GM18867 (cell line): ENCODE measurements at regions not wholly inside any gene's neighbourhood (a gene's known extent, or its start where the extent isn't known, plus 50 kb on each side); places are given as distances from the start of the nearest gene placed in this dataset.

Experiments used
- ATAC-seq: cut with Tn5 transposase; IDR thresholded peaks from one replicate; pipeline ENCODE4 v1.9.1; 2021; ENCODE audit warnings: mild to moderate bottlenecking, moderate library complexity; ENCODE audit not compliant: unreplicated experiment

- ATAC-seq, result no peak
Observed at GRCh38 chr9:105860516-105860915, 166.2 kb downstream of the TMEM38B start.

- ATAC-seq, result no peak
Observed at GRCh38 chr9:105861972-105862371, 167.6 kb downstream of the TMEM38B start.

DNA sequence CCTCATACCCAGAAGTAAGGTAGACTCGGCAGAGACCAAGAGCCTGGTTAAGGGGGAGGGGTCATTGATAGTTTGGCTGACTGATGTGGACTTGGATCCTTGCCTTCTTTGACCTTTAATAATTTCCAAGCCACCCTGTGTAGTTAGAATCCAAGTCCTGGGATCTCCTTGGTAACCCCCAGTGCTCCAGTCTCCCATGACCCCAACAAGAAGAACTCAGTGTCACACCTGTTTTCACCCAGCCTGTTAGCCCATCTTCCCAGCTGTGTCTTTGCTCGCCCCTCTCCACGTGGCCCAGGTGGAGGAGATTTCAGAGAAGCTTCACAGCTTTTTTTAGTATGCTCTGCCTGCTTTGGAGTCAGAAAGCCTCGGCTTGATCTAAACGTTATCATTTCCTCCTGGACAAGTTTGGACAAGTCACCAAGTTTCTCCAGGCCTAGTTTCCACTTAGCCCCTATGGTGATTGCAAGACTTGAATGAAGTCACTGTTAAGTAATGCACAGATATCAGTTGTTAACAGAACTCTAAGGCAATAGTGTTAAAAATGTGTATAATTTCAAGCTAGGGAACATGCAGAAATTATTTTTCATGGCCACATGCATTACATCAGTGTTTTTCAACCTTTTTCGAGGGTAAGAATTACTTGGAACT, 170.0 kb downstream of the TMEM38B start:
- ATAC-seq, result no peak

GRCh38 chr9:105865285-105865684, 170.9 kb downstream of the TMEM38B start:
- no peak for ATAC-seq

GRCh38 chr9:105871540-105871939, 177.2 kb downstream of the TMEM38B start:
- no peak for ATAC-seq

- ATAC-seq, result no peak
Observed at GRCh38 chr9:105873801-105874200, 179.5 kb downstream of the TMEM38B start.

DNA sequence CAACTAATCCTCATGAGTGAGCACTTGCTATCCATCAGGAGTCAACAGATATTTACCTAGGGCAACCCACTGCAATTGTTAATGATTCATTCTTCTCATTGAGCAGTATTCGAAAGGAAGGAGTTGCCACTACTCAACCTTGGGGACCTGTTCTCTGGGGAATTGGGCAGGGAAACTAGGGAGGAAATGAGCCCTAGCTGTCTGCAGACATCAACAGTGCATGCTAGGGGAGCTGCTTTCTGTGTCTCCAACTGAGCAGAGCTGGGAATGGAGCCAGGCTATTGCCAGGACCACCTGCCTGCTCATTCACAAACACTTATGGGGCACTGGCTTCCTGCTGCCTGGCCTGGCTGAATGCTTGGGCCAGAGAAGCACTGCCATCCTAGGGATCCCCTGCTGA, 183.4 kb downstream of the TMEM38B start:
- no peak for ATAC-seq

- no peak for ATAC-seq
Observed at GRCh38 chr9:105879181-105879580, 184.8 kb downstream of the TMEM38B start.

DNA sequence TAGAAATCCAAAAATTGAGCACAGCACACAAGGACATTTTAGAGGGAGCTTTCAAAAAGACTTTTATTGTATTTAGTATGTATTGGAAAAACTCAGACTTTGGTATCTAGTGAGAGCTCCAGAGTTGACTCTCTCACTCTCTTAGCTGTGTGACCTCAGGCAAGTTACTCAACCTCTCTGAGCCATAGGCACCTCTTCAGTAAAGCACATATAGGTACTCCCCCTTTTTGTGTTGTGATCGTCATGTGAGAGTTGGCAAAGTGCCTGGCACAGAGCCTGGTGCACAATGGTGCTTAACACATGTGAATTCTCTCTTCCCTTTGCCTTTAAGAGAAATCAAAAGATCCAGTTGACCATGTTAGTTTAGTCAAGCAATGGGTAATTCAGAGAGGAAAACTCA, 186.2 kb downstream of the TMEM38B start:
- no peak for ATAC-seq

DNA sequence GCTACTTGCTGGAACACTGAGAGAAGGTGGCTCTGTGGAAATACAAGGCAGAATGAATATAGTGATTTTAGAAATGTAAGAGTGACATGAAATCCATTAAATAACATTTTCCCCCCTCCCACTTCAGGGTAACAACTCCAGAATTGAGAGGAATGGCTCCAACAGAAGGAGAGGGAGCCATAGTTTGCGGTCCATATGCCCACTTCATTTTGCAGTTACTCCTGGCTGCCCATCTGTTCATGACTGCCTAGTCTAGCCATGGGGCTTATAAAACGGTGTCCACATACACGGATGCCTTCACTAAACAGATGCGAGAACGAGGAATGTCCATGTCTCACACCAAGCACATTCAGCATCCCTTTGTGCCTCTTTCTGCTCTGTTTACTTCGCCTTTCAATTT, 186.7 kb downstream of the TMEM38B start:
- ATAC-seq, result no peak

DNA sequence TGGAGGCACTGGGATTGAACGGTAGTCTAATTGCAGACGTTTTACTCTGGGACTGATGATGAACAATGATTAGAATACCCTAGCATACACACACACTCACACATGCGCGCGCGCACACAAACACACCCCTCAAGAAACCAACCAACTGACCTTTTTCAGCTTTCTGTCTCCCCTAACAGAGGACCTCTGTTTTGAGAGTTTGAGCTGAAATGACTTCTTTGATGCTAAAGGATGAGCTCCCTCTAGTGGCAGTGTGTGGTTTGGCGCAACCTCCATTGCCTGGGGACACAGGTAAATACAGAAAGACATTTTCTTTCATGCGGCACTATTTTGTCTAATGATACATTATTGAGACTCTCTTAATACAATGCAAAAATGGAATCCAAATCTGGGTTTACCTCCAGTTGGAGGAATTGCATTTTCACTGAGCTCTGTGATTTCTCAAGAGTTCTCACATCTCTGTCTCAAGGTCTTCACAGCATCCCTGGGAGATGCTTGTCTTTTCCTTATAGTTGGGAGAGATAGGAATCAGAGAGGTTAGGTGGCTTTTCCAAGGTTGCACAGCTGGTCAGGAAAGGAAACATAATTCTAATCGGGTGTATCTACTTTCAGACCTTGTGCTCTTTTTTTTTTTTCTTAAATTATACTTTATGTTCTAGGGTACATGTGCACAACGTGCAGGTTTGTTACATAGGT, 187.5 kb downstream of the TMEM38B start:
- ATAC-seq, result peak; percentile 49

GRCh38 chr9:105883847-105884246, 189.5 kb downstream of the TMEM38B start:
- ATAC-seq, result peak; percentile 94

DNA sequence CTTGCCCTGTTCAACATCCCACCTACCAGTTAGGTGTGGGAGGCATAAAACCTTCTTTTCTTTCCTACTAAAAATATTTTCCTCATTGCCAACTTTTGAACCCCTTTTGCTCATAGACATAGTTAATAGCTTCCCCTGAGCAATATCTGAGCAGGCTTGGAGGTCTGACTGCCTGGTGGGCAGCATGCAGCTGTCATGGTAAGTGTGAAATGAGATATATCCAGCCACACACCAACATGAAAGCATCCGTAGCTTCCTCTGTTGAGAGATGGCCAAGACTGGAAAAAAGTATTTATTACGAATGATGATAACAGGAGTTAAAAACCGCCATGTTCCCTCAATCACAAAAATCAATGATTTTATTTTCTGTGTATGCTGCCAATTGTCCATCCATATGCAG, 190.1 kb downstream of the TMEM38B start:
- no peak for ATAC-seq

GRCh38 chr9:105886136-105886535, 191.8 kb downstream of the TMEM38B start:
- ATAC-seq, result no peak

GRCh38 chr9:105887679-105888078, 193.3 kb downstream of the TMEM38B start:
- ATAC-seq, result no peak

- no peak for ATAC-seq
Observed at GRCh38 chr9:105890046-105890822, 195.9 kb downstream of the TMEM38B start.

GRCh38 chr9:105900123-105900522, 205.8 kb downstream of the TMEM38B start:
- no peak for ATAC-seq

DNA sequence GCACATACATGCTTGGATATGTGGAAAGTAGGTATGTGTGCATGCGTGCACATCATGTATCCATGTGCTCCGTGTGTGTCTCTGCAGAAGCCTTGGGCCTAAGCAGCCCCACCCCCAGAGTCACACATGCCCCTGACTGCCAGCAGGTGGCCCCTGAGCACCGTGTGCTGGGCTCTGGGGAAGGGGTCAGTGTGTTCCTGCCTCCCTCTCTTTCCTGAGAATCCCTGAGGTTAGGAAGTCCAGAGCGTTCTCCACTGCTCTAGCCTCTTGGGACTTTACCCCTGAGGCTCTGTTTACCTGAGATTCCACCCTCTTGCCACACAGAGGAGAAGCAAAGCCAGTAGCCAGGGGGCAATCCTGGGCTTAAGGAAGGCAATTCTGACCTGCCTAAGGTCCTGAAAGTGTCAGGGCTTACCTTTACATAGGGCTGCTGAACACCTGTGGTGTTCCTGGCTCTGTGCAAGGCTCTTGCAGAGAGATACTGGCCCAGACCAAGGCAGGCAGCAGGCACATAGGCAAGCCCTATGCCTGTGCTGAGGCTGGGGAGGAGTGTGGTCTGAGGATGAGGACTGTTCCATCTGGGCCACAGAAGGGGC, 207.3 kb downstream of the TMEM38B start:
- peak; percentile 80 for ATAC-seq

DNA sequence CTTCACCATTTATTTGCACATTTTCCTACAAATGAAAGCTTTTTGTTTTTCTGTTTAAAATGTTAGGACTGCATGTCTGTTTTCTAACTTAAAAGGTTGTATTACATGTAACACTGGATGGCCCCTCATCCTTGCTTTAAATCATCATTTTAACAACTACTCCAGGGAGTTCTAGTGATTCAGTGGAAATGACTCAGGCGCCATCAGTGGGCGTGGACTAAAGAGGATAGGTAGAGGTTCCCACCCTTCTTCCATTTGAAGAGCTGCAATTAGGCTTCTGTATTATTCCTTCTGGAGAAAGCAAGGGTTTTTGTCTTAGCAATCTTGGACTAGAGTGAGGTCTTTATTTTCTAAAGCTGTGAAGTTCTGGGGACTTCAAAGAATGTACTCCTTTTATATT, 213.7 kb downstream of the TMEM38B start:
- no peak for ATAC-seq

GRCh38 chr9:105911104-105911911, 217.0 kb downstream of the TMEM38B start:
- no peak for ATAC-seq
